DND-41 (cell line): ENCODE measurements at regions not wholly inside any gene's neighbourhood (a gene's known extent, or its start where the extent isn't known, plus 50 kb on each side); places are given as distances from the start of the nearest gene placed in this dataset.
"Not testable (repeated sequence)": the region's sequence is repeated elsewhere in the genome, so short reads cannot be mapped to it uniquely, and the experiment has no call there.

ENCODE experiments used
- ATAC-seq: fragments of 200-7000 bp; cut with Tn5 transposase; 3 replicates; pipeline ENCODE4 v1.9.1; 2021; ENCODE audit warnings: low read depth; ENCODE audit not compliant: insufficient read depth
- DNase-seq: peaks from one replicate; pipeline ENCODE4 v3.0.0-alpha.2; 2020
- H2AFZ ChIP-seq: 2 replicates; pipeline ENCODE4 v1.6.0; 2012; ENCODE audit warnings: low read depth, low read length
- H3K27ac ChIP-seq: 2 replicates; pipeline ENCODE4 v1.5.1; 2012; ENCODE audit warnings: low read length, inconsistent platforms
- H3K27me3 ChIP-seq: fragments of 200-600 bp; sonication (generic); 2 replicates; pipeline ENCODE4 v1.6.0; 2012; ENCODE audit warnings: low read length, mild to moderate bottlenecking, inconsistent platforms; ENCODE audit not compliant: insufficient read depth, poor library complexity
- H3K36me3 ChIP-seq: 2 replicates; pipeline ENCODE4 v1.5.1; 2012; ENCODE audit warnings: low read length, inconsistent platforms; ENCODE audit not compliant: insufficient read depth
- H3K4me1 ChIP-seq: 2 replicates; pipeline ENCODE4 v1.5.1; 2012; ENCODE audit warnings: mild to moderate bottlenecking, low read length; ENCODE audit not compliant: insufficient read depth
- H3K4me2 ChIP-seq: 2 replicates; pipeline ENCODE4 v1.6.0; 2012; ENCODE audit warnings: mild to moderate bottlenecking, moderate library complexity, low read length, inconsistent platforms; ENCODE audit not compliant: insufficient read depth
- H3K4me3 ChIP-seq, 2 experiments: fragments of 200-600 bp in 1 of 2; shearing (Covaris generic) in 1 of 2; 2 replicates each; pipeline ENCODE4 v1.5.1; 2012 to 2016; ENCODE audit warnings: inconsistent platforms in 2 of 2, low read length in 2 of 2, mild to moderate bottlenecking in 2 of 2, low read depth in 1 of 2, moderate library complexity in 1 of 2
- H3K79me2 ChIP-seq: 2 replicates; pipeline ENCODE4 v1.6.0; 2012; ENCODE audit warnings: low read length, inconsistent platforms; ENCODE audit not compliant: insufficient read depth
- H3K9ac ChIP-seq: 2 replicates; pipeline ENCODE4 v1.6.0; 2012; ENCODE audit warnings: low read depth, mild to moderate bottlenecking, inconsistent platforms, low read length, moderate library complexity
- H3K9me3 ChIP-seq: 2 replicates; pipeline ENCODE4 v1.5.1; 2012; ENCODE audit warnings: low read length, moderate library complexity, mild to moderate bottlenecking, inconsistent platforms; ENCODE audit not compliant: insufficient read depth, severe bottlenecking
- H4K20me1 ChIP-seq: 2 replicates; pipeline ENCODE4 v1.6.0; 2012; ENCODE audit warnings: low read length; ENCODE audit not compliant: insufficient read depth
- EZH2 ChIP-seq: IDR thresholded peaks from 3 replicates; pipeline ENCODE4 v1.6.1; 2012; ENCODE audit warnings: borderline replicate concordance, low read depth, mild to moderate bottlenecking, moderate library complexity, low read length, inconsistent platforms; ENCODE audit not compliant: severe bottlenecking
- TF ChIP-seq, protein P1 (sequence below): IDR thresholded peaks from 2 replicates; pipeline ENCODE4 v1.5.1; 2012; ENCODE audit warnings: borderline replicate concordance, low read length, moderate library complexity, mild to moderate bottlenecking; ENCODE audit not compliant: poor library complexity, severe bottlenecking; ENCODE audit errors: extremely low read depth

DNA sequence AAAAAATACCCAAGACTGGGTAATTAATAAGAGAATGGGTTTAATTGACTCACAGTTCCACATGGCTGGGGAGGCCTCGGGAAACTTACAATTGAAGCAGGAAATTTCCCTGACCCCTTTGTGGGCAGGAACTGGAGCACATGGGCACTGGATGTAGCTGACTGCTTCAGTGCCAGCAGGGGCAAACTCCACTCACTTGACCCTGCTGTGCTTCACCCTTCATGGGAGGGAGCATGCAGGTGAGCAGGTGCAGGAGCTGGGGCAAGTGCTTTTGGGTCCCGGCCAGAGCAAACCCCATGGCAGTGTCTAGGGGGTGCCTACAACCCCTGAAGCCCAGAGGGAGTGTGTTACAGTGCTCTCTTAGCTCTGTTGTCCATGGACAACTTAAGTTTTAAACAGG is 132.6 kb downstream of the AKR1D1 start:
- TF ChIP-seq, protein P1, sequence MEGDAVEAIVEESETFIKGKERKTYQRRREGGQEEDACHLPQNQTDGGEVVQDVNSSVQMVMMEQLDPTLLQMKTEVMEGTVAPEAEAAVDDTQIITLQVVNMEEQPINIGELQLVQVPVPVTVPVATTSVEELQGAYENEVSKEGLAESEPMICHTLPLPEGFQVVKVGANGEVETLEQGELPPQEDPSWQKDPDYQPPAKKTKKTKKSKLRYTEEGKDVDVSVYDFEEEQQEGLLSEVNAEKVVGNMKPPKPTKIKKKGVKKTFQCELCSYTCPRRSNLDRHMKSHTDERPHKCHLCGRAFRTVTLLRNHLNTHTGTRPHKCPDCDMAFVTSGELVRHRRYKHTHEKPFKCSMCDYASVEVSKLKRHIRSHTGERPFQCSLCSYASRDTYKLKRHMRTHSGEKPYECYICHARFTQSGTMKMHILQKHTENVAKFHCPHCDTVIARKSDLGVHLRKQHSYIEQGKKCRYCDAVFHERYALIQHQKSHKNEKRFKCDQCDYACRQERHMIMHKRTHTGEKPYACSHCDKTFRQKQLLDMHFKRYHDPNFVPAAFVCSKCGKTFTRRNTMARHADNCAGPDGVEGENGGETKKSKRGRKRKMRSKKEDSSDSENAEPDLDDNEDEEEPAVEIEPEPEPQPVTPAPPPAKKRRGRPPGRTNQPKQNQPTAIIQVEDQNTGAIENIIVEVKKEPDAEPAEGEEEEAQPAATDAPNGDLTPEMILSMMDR, result no peak
- TF ChIP-seq EZH2, result no peak
- Histone ChIP-seq H3K4me2 (no peak overlapping the region), H4K20me1 (no peaks in the 10 kb centered on the region), H3K9me3 (peaks cover 2% of the 10 kb centered on the region), H3K4me3 (no peak overlapping the region), H2AFZ (no peak overlapping the region), H3K27ac (no peak overlapping the region), H3K36me3 (no peaks in the 10 kb centered on the region), H3K9ac (no peak overlapping the region), H3K4me1 (no peaks in the 10 kb centered on the region), H3K79me2 (no peaks in the 10 kb centered on the region), H3K27me3 (no peaks in the 10 kb centered on the region)
- no peak for DNase-seq
- no peak for ATAC-seq

DNA sequence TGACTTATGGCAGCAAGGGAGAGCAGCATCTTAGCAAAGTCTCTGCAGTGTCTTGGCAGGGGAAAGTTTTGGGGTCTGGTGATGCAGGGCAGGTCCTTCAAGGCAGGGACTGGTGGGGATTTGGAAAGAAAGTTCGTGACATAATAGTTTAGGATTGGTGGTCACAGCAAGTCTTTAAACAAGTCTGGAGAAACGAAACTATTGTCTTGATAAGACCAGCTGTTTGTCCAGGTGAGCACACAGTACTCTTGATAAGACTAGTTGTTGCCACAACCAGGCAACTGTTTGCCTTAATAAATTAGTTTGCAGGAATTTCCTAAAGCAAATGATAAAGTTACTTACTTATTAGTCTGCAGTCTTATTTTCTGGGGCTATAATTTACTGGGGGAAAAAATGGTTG is 136.1 kb downstream of the AKR1D1 start:
- Histone ChIP-seq H3K9ac (no peak overlapping the region), H3K4me2 (no peak overlapping the region), H4K20me1 (no peaks in the 10 kb centered on the region), H3K27me3 (no peaks in the 10 kb centered on the region), H3K27ac (no peak overlapping the region), H3K9me3 (peaks cover 2% of the 10 kb centered on the region), H3K4me1 (no peaks in the 10 kb centered on the region), H3K4me3 (no peak overlapping the region), H2AFZ (no peak overlapping the region), H3K36me3 (no peaks in the 10 kb centered on the region), H3K79me2 (no peaks in the 10 kb centered on the region)
- DNase-seq (no peak), ATAC-seq (no peak)
- TF ChIP-seq EZH2, result no peak
- TF ChIP-seq, protein P1, result no peak

DNA sequence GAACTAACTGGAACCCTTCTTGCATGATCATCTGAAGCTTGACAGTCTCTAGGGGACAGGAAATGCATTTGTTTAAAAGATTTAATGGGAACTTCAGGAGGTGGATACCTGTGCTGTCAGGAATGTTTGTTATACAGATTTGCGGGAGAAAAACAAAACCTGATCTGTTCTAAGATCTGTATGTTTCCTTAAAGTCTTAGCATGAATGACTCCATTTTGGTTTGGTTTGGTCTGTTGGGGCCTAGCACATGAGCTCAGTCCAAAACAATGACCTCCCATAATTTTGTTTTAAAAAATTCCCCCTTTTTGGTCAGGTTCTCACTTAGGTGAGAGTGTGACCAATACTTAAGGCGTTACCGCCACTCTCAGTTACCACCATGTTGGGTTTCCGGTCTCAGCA is 138.7 kb downstream of the AKR1D1 start:
- Histone ChIP-seq H3K27ac (no peak overlapping the region), H3K79me2 (no peaks in the 10 kb centered on the region), H2AFZ (no peak overlapping the region), H3K4me3 (no peak overlapping the region), H4K20me1 (no peaks in the 10 kb centered on the region), H3K36me3 (no peaks in the 10 kb centered on the region), H3K9ac (no peak overlapping the region), H3K4me1 (no peaks in the 10 kb centered on the region), H3K4me2 (no peak overlapping the region), H3K9me3 (peaks cover 1% of the 10 kb centered on the region), H3K27me3 (no peaks in the 10 kb centered on the region)
- TF ChIP-seq EZH2, result no peak
- TF ChIP-seq, protein P1, result no peak
- ATAC-seq (no peak), DNase-seq (no peak)

DNA sequence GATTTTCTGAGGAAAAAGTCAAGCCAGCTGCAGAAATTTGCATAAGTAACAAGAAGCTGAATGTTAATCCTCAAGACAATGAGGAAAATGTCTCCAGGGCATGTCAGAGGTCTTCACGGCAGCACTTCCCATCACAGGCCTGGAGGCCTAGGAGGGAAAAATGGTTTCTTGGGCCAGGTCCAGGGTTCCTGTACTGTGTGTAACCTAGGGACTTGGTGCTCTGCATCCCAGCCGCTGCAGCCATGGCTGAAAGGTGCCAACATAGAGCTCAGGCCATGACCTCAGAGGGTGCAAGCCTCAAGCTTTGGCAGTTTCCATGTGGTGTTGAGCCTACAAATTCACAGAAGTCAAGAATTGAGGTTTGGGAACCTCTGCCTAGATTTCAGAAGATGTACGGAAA is 144.1 kb downstream of the AKR1D1 start:
- H3K4me1 ChIP-seq, H3K79me2 ChIP-seq, ATAC-seq, DNase-seq, H3K27me3 ChIP-seq, H3K4me3 ChIP-seq, H3K9me3 ChIP-seq, H2AFZ ChIP-seq, H3K36me3 ChIP-seq, H3K9ac ChIP-seq, H3K4me2 ChIP-seq, H4K20me1 ChIP-seq, H3K27ac ChIP-seq: not testable (repeated sequence)

DNA sequence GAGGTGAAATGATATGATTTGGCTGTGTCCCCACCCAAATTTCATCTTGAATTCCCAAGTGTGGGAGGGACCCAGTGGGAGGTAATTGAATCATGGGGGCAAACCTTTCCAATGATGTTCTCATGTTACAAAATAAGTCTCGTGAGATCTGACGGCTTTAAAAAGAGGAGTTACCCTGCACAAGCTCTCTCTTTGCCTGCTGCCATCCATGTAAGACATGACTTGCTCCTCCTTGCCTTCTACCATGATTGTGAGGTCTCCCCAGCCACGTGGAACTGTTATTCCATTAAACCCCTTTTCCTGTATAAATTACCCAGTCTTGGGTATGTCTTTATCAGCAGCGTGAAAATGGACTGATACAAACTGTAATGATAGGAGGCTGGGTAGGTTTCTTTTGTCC is 145.1 kb downstream of the AKR1D1 start:
- H4K20me1 ChIP-seq, ATAC-seq, H3K4me2 ChIP-seq, H3K36me3 ChIP-seq, H3K27me3 ChIP-seq, H3K79me2 ChIP-seq, DNase-seq, H3K9me3 ChIP-seq, H2AFZ ChIP-seq, H3K9ac ChIP-seq, H3K4me1 ChIP-seq, H3K27ac ChIP-seq, H3K4me3 ChIP-seq: not testable (repeated sequence)
